LNCaP clone FGC (cell line): ENCODE measurements at regions not wholly inside any gene's neighbourhood (a gene's known extent, or its start where the extent isn't known, plus 50 kb on each side); places are given as distances from the start of the nearest gene placed in this dataset.
"Not testable (repeated sequence)": the region's sequence is repeated elsewhere in the genome, so short reads cannot be mapped to it uniquely, and the experiment has no call there.

Source experiments
- DNase-seq: peaks from one replicate; pipeline ENCODE4 v3.0.0-alpha.2; 2011; ENCODE audit warnings: low read depth
- H3K4me3 ChIP-seq: 2 replicates; pipeline ENCODE4 v1.5.1; 2011; ENCODE audit warnings: mild to moderate bottlenecking, low read depth, low read length, control low read depth
- CTCF ChIP-seq: IDR thresholded peaks from 2 replicates; pipeline ENCODE4 v1.5.1; 2012; ENCODE audit warnings: mild to moderate bottlenecking; ENCODE audit not compliant: control insufficient read depth, insufficient read depth; ENCODE audit errors: extremely low read depth

- no peak for TF ChIP-seq CTCF
- no peak for DNase-seq
These were observed 161.5 kb downstream of the HLX start for GRCh38 chr1:221040691-221041285.

GRCh38 chr1:221044538-221044937, 165.3 kb downstream of the HLX start:
- no peak overlapping the region for H3K4me3 ChIP-seq
- no peak for TF ChIP-seq CTCF
- DNase-seq = no peak

More at GRCh38 chr1:221040691-221041285, 161.5 kb downstream of the HLX start:
- no peak overlapping the region for H3K4me3 ChIP-seq

DNA sequence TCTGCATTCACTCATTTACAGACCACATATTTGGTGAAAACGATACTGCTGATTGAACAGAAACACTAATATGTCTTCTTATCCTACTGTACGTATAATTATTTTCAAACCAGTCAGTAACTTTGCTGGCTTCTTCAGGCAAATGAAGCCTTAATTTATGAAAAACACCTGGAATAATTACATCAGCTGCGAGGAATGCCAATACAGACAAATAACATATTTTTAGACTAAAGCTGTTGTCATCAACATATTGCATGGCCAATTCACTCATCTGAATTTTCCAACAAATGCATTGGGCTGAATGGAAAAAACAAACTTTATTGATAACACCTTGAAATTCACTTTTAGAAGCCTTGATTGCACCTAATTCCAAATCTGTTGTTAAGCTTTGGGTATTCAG, 165.9 kb downstream of the HLX start:
- no peak for TF ChIP-seq CTCF
- no peak overlapping the region for H3K4me3 ChIP-seq
- no peak for DNase-seq

DNA sequence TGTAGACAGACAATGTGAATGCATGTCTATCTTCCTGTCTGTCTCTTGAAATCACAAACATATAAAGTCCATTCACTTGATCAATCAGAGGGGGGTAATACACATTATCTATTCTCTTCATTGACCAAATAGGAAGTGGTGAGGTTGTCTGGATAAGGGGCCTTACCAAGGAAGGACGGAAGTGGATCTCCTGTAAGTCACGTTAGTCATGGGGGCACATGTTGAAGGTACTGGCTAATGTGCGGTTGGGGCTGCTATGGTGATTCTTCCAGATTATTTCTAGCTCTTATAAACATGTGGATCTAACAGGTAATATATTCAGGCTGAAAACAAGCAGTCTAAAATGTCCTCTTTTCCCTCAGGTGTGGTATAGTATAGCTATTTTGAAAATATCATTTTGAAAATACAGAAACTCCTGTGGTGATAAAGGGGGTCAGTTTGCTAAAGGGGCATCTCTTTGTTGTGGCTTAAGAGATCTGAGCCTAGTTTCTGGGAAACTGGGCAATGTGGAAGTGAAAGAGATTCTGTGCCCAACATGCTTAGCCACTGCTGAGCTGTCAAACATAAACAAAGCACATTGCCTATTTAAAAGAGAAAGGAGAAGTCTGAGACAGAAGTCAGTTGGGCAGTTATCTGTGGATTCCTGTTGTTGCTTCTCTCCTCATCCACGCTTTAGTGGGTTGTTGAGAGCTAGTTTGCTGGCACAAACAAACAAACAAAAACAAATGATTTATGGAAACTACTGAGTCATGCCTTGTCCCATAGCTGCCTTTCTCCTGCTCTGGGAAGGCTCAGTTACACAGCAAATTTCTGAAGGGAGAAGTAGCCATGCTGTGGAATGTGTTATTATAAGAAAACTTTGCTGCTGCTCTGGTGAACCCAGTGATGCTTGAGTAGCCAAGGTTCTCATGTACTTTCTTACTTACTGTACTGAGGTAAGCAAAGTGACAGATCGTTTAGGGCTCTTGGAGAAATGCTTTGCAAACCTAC, 166.9 kb downstream of the HLX start:
- H3K4me3 ChIP-seq = no peak overlapping the region
- no peak for TF ChIP-seq CTCF
- no peak for DNase-seq

GRCh38 chr1:221051391-221051790, 172.1 kb downstream of the HLX start:
- not testable (repeated sequence) for DNase-seq, H3K4me3 ChIP-seq

DNA sequence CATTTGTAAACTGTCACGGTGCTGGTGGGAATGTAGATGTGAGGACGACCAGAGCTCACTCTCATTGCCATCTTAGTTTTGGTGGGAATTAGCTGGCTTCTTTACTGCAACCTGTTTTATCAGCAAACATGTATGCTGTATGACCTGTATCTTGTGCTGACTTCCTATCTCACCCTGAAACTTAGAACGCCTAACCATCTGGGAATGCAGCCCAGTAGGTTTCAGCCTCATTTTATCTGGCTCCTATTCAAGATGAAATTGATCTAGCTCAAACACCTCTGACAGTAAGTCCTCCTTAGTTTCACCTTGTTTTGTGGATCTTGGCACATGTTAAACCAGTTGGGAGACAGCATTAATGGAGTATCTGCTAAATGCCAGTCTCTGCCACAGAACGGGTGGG, 174.6 kb downstream of the HLX start:
- H3K4me3 ChIP-seq = no peak overlapping the region
- DNase-seq = peak; percentile 68
- TF ChIP-seq CTCF = no peak

GRCh38 chr1:221059506-221059905, 180.3 kb downstream of the HLX start:
- no peak for TF ChIP-seq CTCF
- no peak overlapping the region for H3K4me3 ChIP-seq
- no peak for DNase-seq
